ENCODE measurements at regions not wholly inside any gene's neighbourhood (a gene's known extent, or its start where the extent isn't known, plus 50 kb on each side); places are given as distances from the start of the nearest gene placed in this dataset.

DNA sequence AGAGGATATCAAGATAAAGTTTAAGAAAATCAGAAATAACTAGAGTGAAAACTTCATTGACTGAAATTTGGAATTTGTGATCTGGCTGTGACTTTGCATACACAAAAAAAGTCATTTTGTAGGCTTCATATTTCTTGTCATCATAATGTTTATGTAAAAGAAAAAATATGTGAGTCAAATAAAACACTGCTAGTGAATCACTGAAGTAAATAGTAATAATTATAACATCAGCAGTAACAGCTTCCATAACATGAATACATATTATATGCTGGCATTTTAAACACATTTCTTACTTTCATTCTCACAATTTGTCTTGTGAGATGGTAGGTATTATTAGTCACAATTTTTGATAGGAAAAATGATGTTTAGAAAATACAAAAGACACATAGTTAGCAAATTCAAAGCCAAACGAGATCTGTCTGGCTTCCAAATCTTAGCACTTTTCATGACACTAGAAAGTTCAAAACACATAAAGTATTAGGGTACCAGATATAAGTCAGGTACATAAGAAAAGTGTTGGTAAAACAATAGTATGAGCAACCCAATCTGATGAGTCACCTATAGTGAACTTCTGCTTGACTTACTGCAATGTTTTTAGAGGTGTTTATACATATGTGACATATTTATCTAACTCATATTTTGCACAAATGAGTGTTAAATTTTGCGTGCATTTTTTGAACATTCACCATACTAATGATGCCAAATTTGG is 241.0 kb upstream of the SNX7 start:
- no peak for DNase-seq

DNA sequence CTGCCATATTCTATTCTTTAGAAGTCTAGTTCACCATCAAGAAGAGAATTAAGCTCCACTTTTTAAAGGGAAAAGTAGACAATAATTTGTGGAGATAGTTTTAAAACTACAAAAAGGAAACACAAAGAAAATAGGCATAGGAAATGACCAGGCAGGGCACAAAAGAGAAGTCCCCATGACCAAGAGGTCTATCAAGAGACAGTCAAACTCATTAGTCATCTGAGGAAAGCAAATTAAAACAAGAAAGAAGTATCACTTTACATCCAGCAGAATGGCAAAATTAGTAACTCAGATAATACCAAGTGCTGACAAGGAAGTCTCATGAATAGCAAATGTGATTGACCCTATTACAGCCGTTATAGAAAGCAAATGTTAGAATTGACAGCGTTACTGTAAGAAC is 243.7 kb upstream of the SNX7 start:
- no peak for DNase-seq

DNA sequence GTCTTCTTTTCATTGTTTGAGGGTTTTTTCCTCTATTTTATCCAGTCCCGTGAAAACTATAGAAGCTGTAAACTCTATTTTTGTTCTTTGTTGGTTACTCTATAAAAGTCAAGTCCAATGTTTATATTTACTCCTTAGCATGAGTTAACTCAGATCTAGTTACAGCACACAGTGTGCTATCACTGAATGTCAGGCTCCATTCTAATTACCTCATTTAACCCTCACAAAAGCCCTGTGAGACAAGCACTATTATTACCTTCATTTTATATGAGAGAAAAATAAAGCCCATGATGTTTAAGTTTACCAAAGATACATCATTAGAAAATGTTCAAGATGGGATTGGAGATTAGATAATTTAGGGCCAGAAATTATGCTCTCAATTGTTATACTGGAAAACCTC is 251.4 kb upstream of the SNX7 start:
- no peak for DNase-seq

DNA sequence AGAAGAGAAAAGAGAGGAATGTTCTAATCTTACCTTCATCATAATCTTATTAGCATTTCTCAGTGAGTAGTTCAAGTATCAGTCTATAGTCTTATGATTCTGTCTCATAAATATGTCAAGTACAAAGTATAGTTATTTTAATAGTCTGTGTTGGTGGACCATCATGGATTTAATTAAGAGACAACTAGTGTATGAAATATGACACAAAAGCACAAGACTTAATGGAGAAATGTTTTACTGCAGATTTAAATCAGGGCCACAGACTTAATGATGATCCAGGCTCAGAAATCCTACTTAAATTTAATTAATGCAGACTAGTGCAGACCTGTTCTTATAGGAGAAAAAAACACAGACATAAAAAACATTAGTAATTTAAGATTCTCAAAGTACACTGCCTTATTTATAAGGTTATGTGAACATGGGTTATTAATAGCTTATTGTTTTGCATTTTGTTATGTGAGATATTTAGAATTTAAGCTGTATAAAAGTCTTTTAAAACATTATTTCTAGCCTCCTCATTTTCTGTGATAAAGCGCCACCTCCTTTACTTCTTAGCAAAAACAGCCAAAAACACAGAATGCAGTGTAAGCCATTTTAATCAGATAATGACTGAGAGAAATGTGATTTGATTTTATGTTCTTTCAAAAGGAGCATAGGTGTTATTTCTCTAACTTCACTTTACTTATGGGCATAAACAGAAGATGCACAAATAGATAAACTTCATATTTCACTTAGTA is 255.0 kb upstream of the SNX7 start:
- DNase-seq = no peak

DNA sequence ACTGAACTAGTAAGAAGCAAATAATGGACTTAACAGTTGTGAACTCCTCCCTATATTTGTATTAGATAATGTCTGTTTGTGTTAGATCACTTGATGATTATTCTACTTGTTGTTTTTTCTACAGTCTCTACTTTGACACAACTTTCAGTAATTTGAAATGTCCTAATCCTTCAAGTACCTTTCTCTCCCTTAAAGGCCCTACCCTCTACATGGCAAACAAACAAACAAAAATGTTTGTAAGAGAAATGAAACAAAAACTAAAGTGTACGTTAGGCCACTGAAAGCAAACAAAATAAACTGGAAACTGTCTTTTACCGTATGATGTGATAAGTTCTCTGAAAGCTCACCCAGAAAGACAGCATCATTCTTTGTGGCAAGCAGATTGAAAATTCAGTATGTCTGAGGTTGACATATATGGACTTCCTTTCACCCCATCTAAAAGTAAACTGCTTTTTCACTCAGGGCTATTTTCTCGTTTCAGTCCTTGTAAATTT is 255.9 kb upstream of the SNX7 start:
- no peak for DNase-seq

DNA sequence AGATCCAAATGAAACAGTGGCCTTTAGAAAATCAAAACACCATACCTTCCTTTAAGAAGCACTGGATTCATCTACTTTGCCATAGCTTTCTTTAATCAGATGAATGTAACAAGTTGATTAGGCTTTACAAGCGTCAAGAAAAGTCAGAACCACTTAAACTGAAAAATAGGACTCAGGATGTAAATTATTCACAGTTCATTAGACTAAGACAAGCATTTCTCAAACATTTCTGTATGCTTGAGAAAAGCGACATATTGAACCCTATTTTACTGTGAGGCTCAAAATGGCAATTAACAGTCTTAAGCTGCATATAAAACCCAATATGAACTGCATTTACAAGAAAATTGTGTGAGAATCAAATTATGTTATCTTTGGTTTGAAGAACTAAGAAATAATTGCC is 256.7 kb upstream of the SNX7 start:
- no peak for DNase-seq

DNA sequence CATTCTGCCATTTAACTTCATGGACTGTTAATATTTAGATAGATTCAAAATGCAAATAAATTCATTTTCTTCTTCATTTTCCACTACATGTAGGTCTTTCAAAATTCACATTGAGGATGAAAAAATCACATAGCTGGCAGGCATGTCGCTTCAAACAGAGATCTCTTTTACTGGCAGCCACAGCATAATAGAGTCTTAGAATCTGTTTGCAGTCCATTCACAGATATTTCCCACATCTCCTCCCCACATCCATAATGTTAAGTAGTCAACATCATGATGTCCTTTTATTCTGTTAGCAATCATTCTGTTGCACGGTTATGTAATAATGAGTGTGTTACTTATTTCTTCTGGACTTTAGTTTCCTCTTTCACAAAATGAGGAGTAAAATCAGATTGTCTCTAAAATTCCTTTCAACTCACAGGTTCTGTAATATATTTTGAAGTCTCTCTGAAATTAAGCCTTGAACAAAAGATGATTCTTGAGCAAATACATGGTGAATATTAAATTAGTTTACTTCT is 257.5 kb upstream of the SNX7 start:
- no peak for DNase-seq

DNA sequence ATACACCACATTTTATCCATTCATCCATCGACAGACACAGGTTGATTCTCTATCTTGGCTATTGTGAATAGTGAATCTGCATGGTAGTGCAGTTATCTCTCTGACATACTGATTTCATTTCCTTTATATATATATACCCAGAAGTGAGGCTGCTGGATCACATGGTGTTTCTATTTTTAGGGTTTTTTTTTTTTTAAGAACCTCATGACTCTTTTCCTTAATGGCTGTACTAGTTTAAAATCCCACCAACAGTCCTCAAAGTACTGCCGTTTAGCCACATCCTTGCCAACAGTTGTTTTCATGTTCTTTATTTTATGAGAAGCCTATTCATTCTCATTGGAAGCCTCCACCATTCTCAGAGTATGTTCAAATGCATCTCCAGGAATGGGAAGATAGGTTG is 258.7 kb upstream of the SNX7 start:
- DNase-seq = no peak

DNA sequence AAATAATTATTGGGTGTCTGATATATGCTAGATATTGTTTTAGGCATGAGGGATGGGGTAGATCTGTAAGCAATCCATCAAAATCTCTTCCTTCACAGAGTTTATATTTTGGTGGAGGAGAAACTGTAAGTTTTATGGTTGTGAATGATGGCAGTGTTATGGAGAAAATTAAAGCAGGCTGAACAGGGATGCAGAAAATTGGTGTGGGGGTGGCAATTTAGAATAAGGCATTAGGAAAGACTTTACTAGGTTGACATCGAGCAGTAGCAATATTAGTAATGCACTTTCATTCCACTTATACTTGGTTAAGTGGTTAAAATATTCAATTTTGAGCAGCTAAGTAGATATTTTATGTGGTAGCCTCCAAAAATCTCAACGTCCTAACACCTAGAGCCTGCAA is 261.1 kb upstream of the SNX7 start:
- no peak for DNase-seq

DNA sequence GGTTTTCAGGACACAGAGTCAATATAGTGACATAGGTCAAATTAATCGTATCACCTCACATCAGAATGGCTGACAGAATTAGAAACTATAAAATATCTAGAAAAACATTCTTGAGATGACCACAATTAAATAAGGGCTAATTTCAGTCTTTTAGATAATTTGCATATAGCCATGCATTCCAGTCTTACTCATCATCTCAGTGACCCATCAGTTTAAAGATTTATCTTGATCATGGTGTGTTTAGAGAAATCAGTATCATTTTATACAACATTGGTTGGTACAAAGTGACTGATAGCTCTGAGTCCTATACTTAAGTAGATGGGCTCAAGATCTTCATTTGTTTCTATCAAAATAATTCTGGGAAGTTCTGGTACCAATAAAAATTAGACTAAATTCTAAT is 262.3 kb upstream of the SNX7 start:
- no peak for DNase-seq

DNA sequence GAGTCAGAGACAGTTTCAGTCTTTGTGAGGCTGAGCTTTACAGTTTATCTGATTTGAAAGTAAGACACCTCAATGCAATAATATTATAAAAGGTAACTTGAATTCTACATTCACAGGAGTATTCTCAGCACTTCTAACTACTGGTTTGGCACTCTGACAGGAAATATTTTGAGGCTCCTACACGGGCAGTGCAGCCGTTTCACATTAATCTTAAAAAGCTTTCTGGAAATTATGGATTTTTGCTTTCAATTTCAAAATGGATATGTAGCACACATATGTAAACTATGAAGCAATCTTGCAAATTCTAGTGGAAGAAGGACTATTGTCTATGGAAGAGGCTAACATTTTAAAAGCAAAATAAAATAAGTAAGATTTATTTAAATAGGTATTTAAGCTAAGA is 262.9 kb upstream of the SNX7 start:
- no peak for DNase-seq

DNA sequence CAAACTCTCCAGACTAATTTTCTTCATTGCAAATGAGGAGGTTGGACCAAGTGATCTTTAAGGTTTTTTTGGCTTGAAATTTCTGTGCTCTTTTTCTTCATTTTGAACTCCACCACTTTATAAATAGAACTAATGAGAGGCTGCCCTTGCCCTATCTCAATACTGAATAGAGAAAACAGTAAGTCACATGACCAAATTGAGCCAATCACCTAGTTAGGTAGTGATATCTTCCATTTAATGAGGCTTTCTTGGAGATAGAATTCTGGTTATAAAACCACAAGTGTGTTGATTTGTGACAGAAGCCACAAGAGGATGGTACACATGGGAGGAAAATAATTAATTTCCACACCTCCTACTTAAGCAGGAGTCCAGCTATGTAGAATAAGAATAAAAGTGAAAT is 263.4 kb upstream of the SNX7 start:
- no peak for DNase-seq

DNA sequence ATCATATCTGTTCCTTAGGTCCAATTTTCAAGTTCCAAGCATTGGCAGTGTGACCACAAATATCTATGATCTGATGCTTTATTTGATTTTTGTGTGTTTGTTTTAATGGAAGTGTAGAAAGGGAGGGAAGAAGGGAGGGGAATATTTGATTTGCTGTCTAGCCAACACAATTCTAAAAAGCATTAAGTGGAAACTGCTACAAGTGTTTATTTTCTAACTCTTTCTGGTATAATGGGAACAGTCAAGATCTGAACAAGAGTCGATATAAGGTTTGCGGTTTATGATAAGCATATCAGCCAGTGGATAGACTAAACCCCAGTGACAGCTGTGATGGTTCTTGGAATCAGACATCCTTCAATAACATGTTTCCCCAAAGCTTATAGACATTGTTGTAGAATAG is 267.8 kb upstream of the SNX7 start:
- DNase-seq = no peak

DNA sequence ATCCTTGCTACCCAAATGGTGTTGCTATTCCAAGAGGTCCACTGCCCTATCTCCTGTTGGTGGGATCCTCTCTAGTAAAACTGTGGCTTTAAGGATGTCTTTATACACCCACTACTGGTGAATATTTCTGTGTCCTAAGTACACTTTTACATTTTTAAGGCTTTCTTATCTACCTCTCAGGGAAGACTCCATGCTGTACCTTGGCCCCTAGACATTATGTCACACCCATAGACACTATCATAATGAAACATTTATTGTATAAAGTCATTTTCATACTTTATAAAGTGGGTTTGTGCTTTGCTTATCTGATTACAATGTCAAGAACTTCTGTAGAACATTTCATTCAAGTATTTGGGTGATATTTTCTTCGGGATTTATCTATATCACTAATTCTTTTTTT is 270.3 kb upstream of the SNX7 start:
- DNase-seq = no peak

DNA sequence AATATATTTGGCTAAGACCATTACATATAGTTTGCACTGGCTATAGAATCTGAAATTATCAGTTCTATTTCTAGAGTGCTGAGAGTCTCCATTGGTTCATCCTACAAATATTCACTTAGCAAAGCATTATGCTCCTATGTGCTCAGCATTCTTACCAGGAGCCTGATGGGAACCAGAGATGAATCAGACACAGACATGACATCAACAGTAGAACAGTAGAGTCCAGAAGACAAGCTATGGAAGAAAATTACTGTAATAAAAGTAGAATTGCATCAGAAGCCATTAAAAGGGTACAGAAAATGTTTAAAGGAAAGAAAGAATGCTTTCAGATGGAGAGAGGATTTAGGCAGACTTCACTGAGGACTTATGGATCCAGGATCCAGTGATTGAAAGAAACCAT is 271.7 kb upstream of the SNX7 start:
- no peak for DNase-seq

DNA sequence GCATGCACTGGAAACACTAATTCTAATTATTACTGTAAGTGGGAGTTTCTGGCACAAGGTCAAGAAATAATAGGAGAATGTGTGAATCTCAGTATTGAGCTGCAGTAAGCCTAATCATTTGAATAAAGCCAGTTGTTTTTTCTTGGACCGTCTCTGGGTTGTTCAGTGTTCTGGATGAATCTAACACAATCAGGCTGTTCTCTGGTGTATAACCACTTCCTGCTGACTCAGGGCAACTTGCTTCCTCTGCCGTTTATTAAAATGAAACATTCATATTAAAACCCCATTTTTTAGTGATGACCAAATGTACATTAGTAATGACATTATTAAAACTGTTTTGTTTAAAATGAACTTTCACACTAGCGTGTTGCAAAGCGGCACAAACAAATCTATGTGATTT is 273.1 kb upstream of the SNX7 start:
- no peak for DNase-seq

DNA sequence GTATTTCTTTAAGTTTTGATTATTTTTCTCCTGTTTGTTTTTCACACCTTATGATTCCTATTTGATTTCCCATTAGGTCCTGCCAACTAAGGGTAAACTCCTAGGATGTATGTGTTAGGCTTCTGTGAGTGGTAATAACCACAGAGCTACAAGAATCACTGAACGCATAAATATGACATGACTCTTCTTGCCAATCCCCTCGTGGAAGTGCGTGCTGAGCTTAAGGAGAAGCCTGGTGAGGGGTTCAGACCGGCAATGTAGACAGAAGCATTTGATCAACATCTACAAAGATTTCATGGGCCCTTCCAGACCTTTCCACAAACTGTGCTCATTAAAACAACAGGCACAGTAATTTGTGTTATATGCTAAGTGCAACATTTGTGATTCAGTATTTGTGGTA is 273.8 kb upstream of the SNX7 start:
- DNase-seq = no peak

DNA sequence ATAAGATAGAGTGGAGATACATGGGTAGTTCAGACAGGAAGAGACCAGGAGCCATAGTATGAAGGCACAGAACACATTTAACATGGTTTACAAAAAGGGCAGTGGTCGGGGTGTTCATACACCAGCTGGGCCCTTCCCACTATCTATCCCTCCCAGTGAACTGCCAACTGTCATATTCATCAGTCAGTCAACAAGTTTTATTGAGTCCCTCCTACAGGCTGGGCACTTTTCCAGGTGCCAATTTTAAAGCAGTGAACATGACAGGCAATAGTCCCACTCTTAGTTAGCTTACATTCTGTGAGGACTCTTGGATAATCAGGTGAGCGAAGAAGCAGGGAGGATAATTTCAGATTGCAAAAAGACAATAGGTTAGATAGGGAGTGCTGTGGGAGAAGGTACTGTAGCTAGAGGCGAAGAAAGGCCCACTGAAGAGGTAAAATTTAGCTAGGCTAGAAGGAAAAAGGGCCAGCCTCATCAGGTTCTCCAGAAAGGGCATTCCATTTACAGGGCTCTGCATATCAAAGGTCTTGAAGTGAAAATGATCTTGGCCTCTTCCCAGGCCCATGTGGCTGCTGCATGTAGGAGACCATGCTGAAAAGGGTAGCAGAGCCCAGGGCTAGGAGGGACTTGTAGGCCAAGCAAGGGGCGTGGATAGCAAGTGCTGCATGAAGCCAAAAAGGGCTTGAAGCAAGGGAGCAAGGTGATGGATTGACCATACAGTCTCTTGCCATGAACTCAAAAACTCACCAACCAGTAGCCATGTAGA is 274.7 kb upstream of the SNX7 start:
- DNase-seq = no peak

DNA sequence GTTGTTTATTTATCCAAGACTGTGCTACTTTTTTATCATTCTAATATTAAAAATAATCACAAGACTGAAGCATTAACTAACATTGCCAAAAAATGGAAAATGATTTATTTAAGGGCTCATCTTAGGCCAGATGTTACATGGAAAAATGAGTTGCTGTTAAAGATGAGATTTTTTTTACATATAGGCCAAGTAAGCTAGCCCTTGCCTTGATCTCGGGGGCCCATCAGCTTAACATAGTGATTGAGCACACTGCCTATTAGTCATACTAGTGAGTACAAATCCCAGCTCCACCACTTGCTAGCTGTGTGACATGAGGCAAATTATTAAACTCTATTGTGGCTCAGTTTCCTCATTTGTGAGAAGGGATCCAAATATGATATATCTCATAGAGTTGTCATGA is 275.9 kb upstream of the SNX7 start:
- DNase-seq = no peak

DNA sequence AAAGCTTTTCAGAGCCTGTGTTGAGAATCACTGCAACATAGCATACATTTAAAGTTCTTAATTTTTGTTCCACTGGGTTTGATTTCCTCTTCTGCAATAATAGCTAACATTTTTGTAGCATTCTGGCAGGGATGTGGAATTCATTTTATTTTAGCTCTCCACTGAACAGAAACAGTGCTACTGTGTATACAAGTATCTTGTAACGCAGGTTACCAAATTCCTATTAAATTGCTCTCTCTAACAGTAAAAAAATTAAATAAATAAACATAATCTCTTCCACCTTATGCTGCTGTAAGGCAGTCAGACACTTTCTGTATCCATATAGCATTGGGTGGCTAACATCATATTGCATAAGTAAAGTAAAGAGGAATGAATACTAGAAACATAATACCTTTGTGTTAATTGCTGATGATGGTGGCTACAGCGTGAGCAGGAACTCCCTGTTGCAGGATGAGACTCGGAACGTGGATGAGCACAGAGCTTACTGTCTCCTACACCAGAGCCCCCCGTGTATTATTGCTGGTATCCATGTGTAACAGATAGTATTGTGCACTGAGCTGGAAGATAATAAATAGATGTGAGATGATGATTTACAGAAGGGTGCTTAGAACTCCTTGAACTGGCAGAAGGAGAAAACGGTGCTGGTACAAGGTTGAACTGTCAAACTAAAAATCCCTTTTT is 276.9 kb upstream of the SNX7 start:
- DNase-seq = no peak

DNA sequence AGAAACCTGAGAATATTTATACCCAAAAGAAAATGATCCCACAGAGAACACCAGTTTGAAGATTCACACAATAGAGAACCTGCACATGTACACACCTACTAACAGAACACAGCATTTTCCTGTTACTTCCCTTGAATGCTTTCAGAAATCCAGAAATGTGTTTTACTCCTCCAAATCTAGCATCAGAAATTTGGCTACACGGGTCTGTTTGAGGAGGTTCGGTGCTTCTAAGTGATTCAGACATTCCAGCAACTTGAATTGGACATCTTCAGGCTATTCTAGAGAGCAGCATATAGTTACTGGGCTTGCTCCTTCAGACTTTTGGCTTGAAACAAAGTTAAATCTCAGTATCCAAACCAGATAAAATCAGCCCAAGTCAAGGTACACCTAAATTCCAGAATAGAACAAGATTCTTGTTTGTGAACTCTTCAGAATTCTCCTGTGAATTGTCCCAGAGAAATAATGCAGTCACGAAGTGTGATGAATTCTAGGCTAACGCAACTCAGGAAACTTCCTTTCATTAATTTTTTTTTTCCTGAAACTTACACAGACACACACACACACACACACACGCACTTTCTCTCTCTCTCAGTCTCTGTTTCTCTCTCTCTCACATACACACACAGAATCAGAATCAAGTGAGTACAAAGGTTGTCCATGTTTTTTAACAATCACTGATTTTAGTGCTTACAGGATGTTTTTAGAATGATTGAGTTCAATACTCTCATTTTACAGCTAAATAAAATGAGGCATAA is 278.4 kb upstream of the SNX7 start:
- DNase-seq = no peak

DNA sequence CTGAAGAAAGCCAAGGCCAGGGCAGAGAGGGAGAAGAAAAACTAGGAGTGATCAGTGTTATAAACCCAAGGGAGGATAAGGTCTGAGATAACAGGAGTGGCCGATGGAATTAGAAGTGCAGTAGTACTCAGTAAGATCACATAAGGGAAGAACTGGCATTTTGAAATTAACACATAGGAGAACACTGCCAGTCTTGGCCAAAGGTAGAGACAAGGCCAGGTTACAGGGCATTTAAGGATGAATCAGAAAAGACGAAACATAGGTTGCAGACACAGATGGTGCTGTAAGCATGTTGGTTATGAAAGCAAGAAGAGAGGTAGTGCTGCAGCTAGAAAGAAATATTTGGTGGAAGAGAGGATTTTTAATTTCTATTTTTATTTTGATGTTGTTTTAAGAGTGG is 278.9 kb upstream of the SNX7 start:
- no peak for DNase-seq
